HepG2 (cell line): ENCODE measurements at regions not wholly inside any gene's neighbourhood (a gene's known extent, or its start where the extent isn't known, plus 50 kb on each side); places are given as distances from the start of the nearest gene placed in this dataset.

Source experiments
- ATAC-seq: fragments of 200-7000 bp; cut with Tn5 transposase; 3 replicates; pipeline ENCODE4 v1.9.1; 2020; ENCODE audit warnings: mild to moderate bottlenecking, moderate library complexity
- BruUV-seq: library from RNA; stranded (reverse); fragments of 400-500 nt; replicated peaks from 2 replicates; lab custom pipeline; 2021; lab: Mats Ljungman, UMichigan
- CTCF ChIA-PET: fragments of 300-600 bp; formaldehyde crosslinking; extraction: SDS; loops from one replicate; lab custom pipeline; 2021; ENCODE audit warnings: low total read pairs, inconsistent platforms, low intra/inter-chr PET ratio; lab: Yijun Ruan, JAX
- POLR2A ChIA-PET: fragments of 350-600 bp; sonication (Branson Sonifier 250); formaldehyde crosslinking; loops from one replicate; lab custom pipeline; 2020; ENCODE audit warnings: antibody characterized with exemption, inconsistent platforms; lab: Yijun Ruan, JAX
- DNase-seq: peaks from one replicate; pipeline ENCODE4 v3.0.0-alpha.2; 2015; ENCODE audit warnings: low spot score
- FAIRE-seq: peaks from 3 replicates; lab custom pipeline; 2011; peaks lifted over from hg19 to GRCh38; lab: Jason Lieb, UNC
- H2AFZ ChIP-seq: one replicate; pipeline ENCODE4 v1.6.1; 2011; ENCODE audit warnings: low read length, inconsistent platforms
- H3K27ac ChIP-seq: fragments of 300-600 bp; 3 replicates; pipeline ENCODE4 v1.8.0; 2011; ENCODE audit warnings: mixed run types, mild to moderate bottlenecking, mixed read lengths, low read length, inconsistent platforms; ENCODE audit not compliant: insufficient read depth; ENCODE audit errors: extremely low read length
- H3K27me3 ChIP-seq, 2 experiments: fragments of 200-600 bp in 1 of 2; 2 replicates in 1 of 2; 3 replicates in 1 of 2; pipeline versions ENCODE4 v1.6.0 to v1.8.0; 2011; ENCODE audit warnings: low read length in 2 of 2, mild to moderate bottlenecking in 2 of 2, moderate library complexity in 2 of 2, inconsistent platforms in 1 of 2; ENCODE audit not compliant: insufficient read depth in 2 of 2, control insufficient read depth in 1 of 2
- H3K36me3 ChIP-seq, 2 experiments: fragments of 200-600 bp in 1 of 2; replicated peaks in 1 of 2; 2 replicates in 1 of 2; 3 replicates in 1 of 2; pipeline versions ENCODE4 v1.5.1 to v1.8.0; 2011; ENCODE audit warnings: low read length in 2 of 2, inconsistent platforms in 1 of 2; ENCODE audit not compliant: insufficient read depth in 2 of 2, control insufficient read depth in 1 of 2
- H3K4me1 ChIP-seq: 2 replicates; pipeline ENCODE4 v1.5.1; 2012; ENCODE audit warnings: low read length, inconsistent platforms; ENCODE audit not compliant: insufficient read depth
- H3K4me2 ChIP-seq: 2 replicates; pipeline ENCODE4 v1.6.0; 2011; ENCODE audit warnings: low read depth, low read length, inconsistent platforms
- H3K4me3 ChIP-seq, 3 experiments: fragments of 200-600 bp in 1 of 3; sonication (generic), shearing (Covaris generic) in 1 of 3; replicated peaks in 1 of 3; 2 replicates each; pipeline ENCODE4 v1.5.1; 2011 to 2016; ENCODE audit warnings: low read length in 3 of 3, inconsistent platforms in 2 of 3, low read depth in 2 of 3, mild to moderate bottlenecking in 2 of 3, control low read depth in 1 of 3, mixed read lengths in 1 of 3; ENCODE audit not compliant: insufficient read depth in 1 of 3
- H3K79me2 ChIP-seq: one replicate; pipeline ENCODE4 v1.6.1; 2011; ENCODE audit warnings: low read length, inconsistent platforms; ENCODE audit not compliant: insufficient read depth
- H3K9ac ChIP-seq: 2 replicates; pipeline ENCODE4 v1.6.0; 2011; ENCODE audit warnings: mild to moderate bottlenecking, low read depth, low read length, inconsistent platforms; ENCODE audit not compliant: insufficient read depth
- H3K9me3 ChIP-seq: 2 replicates; pipeline ENCODE4 v1.5.1; 2012; ENCODE audit warnings: mild to moderate bottlenecking, low read length
- H4K20me1 ChIP-seq: 2 replicates; pipeline ENCODE4 v1.6.0; 2011; ENCODE audit warnings: inconsistent platforms, mild to moderate bottlenecking, low read length, moderate library complexity; ENCODE audit not compliant: insufficient read depth
- CREM ChIP-seq, 2 experiments: sonication (generic) in 1 of 2; formaldehyde crosslinking in 1 of 2; IDR thresholded peaks; 2 replicates each; pipeline versions ENCODE4 v1.4.0 to v1.6.1; 2016 to 2020; ENCODE audit warnings: antibody characterized with exemption in 1 of 2, mild to moderate bottlenecking in 1 of 2, missing genetic modification reagents in 1 of 2
- ERF ChIP-seq: IDR thresholded peaks from 2 replicates; pipeline ENCODE4 v1.6.1; 2018; ENCODE audit warnings: missing biosample characterization, missing genetic modification reagents
- GTF2F1 ChIP-seq: fragments of 150-350 bp; IDR thresholded peaks from 2 replicates; pipeline ENCODE4 v1.6.1; 2014; ENCODE audit warnings: low read length
- POGZ ChIP-seq: sonication (generic); formaldehyde crosslinking; IDR thresholded peaks from 2 replicates; pipeline ENCODE4 v1.4.0; 2020; ENCODE audit warnings: mild to moderate bottlenecking, missing genetic modification reagents
- ZNF138 ChIP-seq: sonication (generic); formaldehyde crosslinking; IDR thresholded peaks from 2 replicates; pipeline ENCODE4 v1.5.0; 2020; ENCODE audit warnings: mild to moderate bottlenecking, low read depth, missing genetic modification reagents
- ZNF256 ChIP-seq: sonication (generic); formaldehyde crosslinking; conservative IDR thresholded peaks from 2 replicates; pipeline ENCODE4 v1.4.0; 2020; ENCODE audit warnings: missing genetic modification reagents
- ZNF260 ChIP-seq: sonication (generic); formaldehyde crosslinking; IDR thresholded peaks from 2 replicates; pipeline ENCODE4 v1.4.0; 2020; ENCODE audit warnings: missing genetic modification reagents, low read depth, mild to moderate bottlenecking, borderline replicate concordance
- WGBS: methylation state at CpG from one replicate; pipeline ENCODE4 v1.1.6; 2017; ENCODE audit warnings: low lambda C conversion rate; 5-methylcytosine and 5-hydroxymethylcytosine counted together
- in situ Hi-C: cut with HindIII; loops from 2 replicates; pipeline ENCODE4 v1.10.0; 2017; ENCODE audit warnings: low pct_unique_long_range_greater_than_20kb; ENCODE audit not compliant: extremely low pct_ligation_motif_present
- intact Hi-C: fragments of 100-400 bp; cut with micrococcal nuclease; formaldehyde crosslinking; loops from one replicate; pipeline ENCODE4 v1.10.0; 2022; ENCODE audit not compliant: unreplicated experiment
- TF ChIP-seq, protein P1 (sequence below): sonication (generic); formaldehyde crosslinking; IDR thresholded peaks from 2 replicates; pipeline ENCODE4 v1.4.0; 2020; ENCODE audit warnings: missing genetic modification reagents, borderline replicate concordance

- no peaks in the 10 kb centered on the region for H3K36me3 ChIP-seq
- no peaks in the 10 kb centered on the region for H3K27me3 ChIP-seq
- H3K79me2 ChIP-seq = no peaks in the 10 kb centered on the region
- DNase-seq = no peak
- H3K9me3 ChIP-seq = 0 out of 2 replicates have a peak, but pooled peaks cover 7% of the 10 kb centered on the region
- H3K27ac ChIP-seq = no peak overlapping the region
- TF ChIP-seq ERF = no peak
- TF ChIP-seq POGZ (CRISPR knock-in tag) = no peak
- no peak for TF ChIP-seq GTF2F1
- no peak for TF ChIP-seq ZNF138 (CRISPR knock-in tag)
- no peak for TF ChIP-seq ZNF260 (CRISPR knock-in tag)
- TF ChIP-seq, protein P1, sequence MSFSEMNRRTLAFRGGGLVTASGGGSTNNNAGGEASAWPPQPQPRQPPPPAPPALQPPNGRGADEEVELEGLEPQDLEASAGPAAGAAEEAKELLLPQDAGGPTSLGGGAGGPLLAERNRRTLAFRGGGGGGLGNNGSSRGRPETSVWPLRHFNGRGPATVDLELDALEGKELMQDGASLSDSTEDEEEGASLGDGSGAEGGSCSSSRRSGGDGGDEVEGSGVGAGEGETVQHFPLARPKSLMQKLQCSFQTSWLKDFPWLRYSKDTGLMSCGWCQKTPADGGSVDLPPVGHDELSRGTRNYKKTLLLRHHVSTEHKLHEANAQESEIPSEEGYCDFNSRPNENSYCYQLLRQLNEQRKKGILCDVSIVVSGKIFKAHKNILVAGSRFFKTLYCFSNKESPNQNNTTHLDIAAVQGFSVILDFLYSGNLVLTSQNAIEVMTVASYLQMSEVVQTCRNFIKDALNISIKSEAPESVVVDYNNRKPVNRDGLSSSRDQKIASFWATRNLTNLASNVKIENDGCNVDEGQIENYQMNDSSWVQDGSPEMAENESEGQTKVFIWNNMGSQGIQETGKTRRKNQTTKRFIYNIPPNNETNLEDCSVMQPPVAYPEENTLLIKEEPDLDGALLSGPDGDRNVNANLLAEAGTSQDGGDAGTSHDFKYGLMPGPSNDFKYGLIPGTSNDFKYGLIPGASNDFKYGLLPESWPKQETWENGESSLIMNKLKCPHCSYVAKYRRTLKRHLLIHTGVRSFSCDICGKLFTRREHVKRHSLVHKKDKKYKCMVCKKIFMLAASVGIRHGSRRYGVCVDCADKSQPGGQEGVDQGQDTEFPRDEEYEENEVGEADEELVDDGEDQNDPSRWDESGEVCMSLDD = no peak
- TF ChIP-seq ZNF256 = no peak
- TF ChIP-seq CREM (IDR thresholded peaks at IDR 0.05) = no peak
- no peak for TF ChIP-seq CREM (CRISPR knock-in tag; IDR thresholded peaks at IDR 0.05)
- TF ChIP-seq, all 625 proteins: peak for 0
- in situ Hi-C loops = no loop called here
- H3K4me1 ChIP-seq = no peaks in the 10 kb centered on the region
- ATAC-seq = no peak
- CTCF ChIA-PET = no interaction called here
- no peak overlapping the region for H2AFZ ChIP-seq
- no TSS peak for BruUV-seq
- H3K4me2 ChIP-seq = no peak overlapping the region
- H3K4me3 ChIP-seq = no peak overlapping the region
- POLR2A ChIA-PET = no interaction called here
- H4K20me1 ChIP-seq = no peaks in the 10 kb centered on the region
- intact Hi-C loops = no loop called here
- H3K9ac ChIP-seq = no peak overlapping the region
- FAIRE-seq = no peak
- 2% methylated on average over 2 of the region's 2 CpGs for WGBS
Measured at GRCh38 chr12:38448991-38449390, 132.4 kb downstream of the ALG10B start.
